Neural progenitor cell (in vitro differentiated cells): ENCODE measurements at regions not wholly inside any gene's neighbourhood (a gene's known extent, or its start where the extent isn't known, plus 50 kb on each side); places are given as distances from the start of the nearest gene placed in this dataset.

ENCODE experiments used
- DNase-seq: peaks from one replicate; pipeline ENCODE4 v3.0.0-alpha.2; 2016; ENCODE audit warnings: low spot score
- H2AFZ ChIP-seq: fragments of 200-600 bp; sonication (generic); replicated peaks from 2 replicates; pipeline ENCODE4 v1.6.1; 2016; ENCODE audit warnings: antibody characterized with exemption
- H3F3A ChIP-seq: fragments of 200-600 bp; sonication (generic); 2 replicates; pipeline ENCODE4 v1.6.1; 2016; ENCODE audit warnings: antibody characterized with exemption, low read depth
- H3K27ac ChIP-seq: fragments of 200-600 bp; sonication (generic); 2 replicates; pipeline ENCODE4 v1.5.1; 2016; ENCODE audit warnings: mild to moderate bottlenecking
- H3K27me3 ChIP-seq: fragments of 200-600 bp; sonication (generic); 2 replicates; pipeline ENCODE4 v1.6.1; 2016; ENCODE audit warnings: mild to moderate bottlenecking, moderate library complexity
- H3K36me3 ChIP-seq: fragments of 200-600 bp; sonication (generic); 2 replicates; pipeline ENCODE4 v1.5.1; 2016
- H3K4me1 ChIP-seq: fragments of 200-600 bp; sonication (generic); 2 replicates; pipeline ENCODE4 v1.6.1; 2016; ENCODE audit warnings: mixed run types
- H3K4me2 ChIP-seq: fragments of 200-600 bp; sonication (generic); 2 replicates; pipeline ENCODE4 v1.6.1; 2016
- H3K4me3 ChIP-seq: fragments of 200-600 bp; sonication (generic); 2 replicates; pipeline ENCODE4 v1.5.1; 2016
- H3K79me2 ChIP-seq: fragments of 200-600 bp; sonication (generic); 2 replicates; pipeline ENCODE4 v1.6.1; 2016; ENCODE audit warnings: low read depth
- H3K9ac ChIP-seq: fragments of 200-600 bp; sonication (generic); 2 replicates; pipeline ENCODE4 v1.6.1; 2016
- H3K9me3 ChIP-seq: fragments of 200-600 bp; sonication (generic); 2 replicates; pipeline ENCODE4 v1.5.1; 2016; ENCODE audit warnings: low read depth
- H4K20me1 ChIP-seq: fragments of 200-600 bp; sonication (generic); 2 replicates; pipeline ENCODE4 v1.6.1; 2016; ENCODE audit warnings: low read depth
- H3K27ac Mint-ChIP-seq: 3 replicates; pipeline ENCODE4 v1.8.0; 2021; ENCODE audit warnings: mixed read lengths
- H3K27me3 Mint-ChIP-seq: 2 replicates; pipeline ENCODE4 v1.8.0; 2022; ENCODE audit warnings: low read depth, mild to moderate bottlenecking, inconsistent platforms, moderate library complexity, mixed read lengths; ENCODE audit not compliant: insufficient read depth
- H3K36me3 Mint-ChIP-seq: 3 replicates; pipeline ENCODE4 v1.8.0; 2021; ENCODE audit warnings: mixed read lengths
- H3K4me1 Mint-ChIP-seq: 3 replicates; pipeline ENCODE4 v1.8.0; 2021; ENCODE audit warnings: mixed read lengths
- H3K4me3 Mint-ChIP-seq: 3 replicates; pipeline ENCODE4 v1.8.0; 2021; ENCODE audit warnings: mild to moderate bottlenecking, moderate library complexity, mixed read lengths
- H3K9me3 Mint-ChIP-seq: 3 replicates; pipeline ENCODE4 v1.8.0; 2020; ENCODE audit warnings: mixed read lengths
- CTCF ChIP-seq: fragments of 200-600 bp; sonication (generic); IDR thresholded peaks from 2 replicates; pipeline ENCODE4 v1.5.1; 2017; ENCODE audit warnings: antibody characterized with exemption, mild to moderate bottlenecking
- EZH2 ChIP-seq: fragments of 200-600 bp; sonication (generic); IDR thresholded peaks from 2 replicates; pipeline ENCODE4 v1.6.1; 2017; ENCODE audit warnings: antibody characterized with exemption, mild to moderate bottlenecking, moderate library complexity
- EZH2phosphoT487 ChIP-seq: fragments of 200-600 bp; sonication (generic); IDR thresholded peaks from 2 replicates; pipeline ENCODE4 v1.6.1; 2017; ENCODE audit warnings: antibody characterized with exemption

DNA sequence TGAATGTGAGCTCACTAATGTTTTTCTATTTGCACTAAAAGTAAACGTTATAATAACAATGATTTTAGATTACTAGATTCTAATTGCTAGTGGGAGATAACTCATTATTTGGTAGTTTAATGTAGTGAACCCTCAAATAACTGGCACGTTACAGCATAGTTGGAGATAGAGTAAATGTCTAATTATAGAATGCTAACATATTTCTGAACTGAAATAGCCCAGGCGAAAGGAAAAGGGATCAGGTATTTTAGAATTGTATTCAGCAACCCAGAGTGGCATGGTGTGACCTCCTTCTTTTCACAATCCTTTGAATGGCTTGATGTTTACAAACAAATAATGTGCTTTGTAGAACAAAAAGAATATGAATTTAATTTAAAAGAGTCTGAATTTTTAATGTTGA lies 1221.2 kb downstream of the CDH8 start:
- Mint-ChIP-seq H3K4me1 (no peaks in the 10 kb centered on the region), H3K4me3 (no peak overlapping the region), H3K27me3 (peaks cover 2% of the 10 kb centered on the region), H3K27ac (no peak overlapping the region), H3K9me3 (no peaks in the 10 kb centered on the region), H3K36me3 (no peaks in the 10 kb centered on the region)
- no peak overlapping the region for H3K27ac ChIP-seq
- no peaks in the 10 kb centered on the region for H3K9me3 ChIP-seq
- H3K4me2 ChIP-seq, result no peak overlapping the region
- H3K27me3 ChIP-seq, result no peaks in the 10 kb centered on the region
- H3K4me3 ChIP-seq, result no peak overlapping the region
- DNase-seq, result no peak
- H2AFZ ChIP-seq, result no peak overlapping the region
- H3F3A ChIP-seq, result no peaks in the 10 kb centered on the region
- no peaks in the 10 kb centered on the region for H3K4me1 ChIP-seq
- TF ChIP-seq EZH2phosphoT487 (no peak), EZH2 (no peak), CTCF (no peak)
- H3K9ac ChIP-seq, result no peak overlapping the region
- no peaks in the 10 kb centered on the region for H3K36me3 ChIP-seq
- H4K20me1 ChIP-seq, result no peaks in the 10 kb centered on the region
- no peaks in the 10 kb centered on the region for H3K79me2 ChIP-seq

DNA sequence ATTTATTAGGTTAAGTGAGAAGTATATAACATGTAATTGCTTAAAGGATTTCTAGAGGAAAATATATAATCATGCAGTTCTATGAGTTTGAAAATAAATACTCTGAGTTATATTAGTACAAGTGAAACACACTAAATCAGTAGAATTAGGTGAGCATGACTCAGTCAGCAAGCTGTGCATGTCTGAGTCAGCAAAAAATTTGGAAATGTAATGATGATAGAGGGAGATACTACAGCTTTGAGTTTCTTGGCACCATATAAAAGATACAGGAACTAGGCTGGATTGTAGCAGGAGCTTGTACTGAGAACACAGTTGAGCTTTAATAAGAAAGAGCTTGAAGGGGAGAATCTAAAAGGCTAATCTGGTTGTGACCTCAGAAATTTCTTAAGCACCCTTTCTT lies 1224.6 kb downstream of the CDH8 start:
- Histone ChIP-seq H3K4me1 (no peaks in the 10 kb centered on the region), H3K4me2 (no peak overlapping the region), H3K9ac (no peak overlapping the region), H3K4me3 (no peak overlapping the region), H3K36me3 (no peaks in the 10 kb centered on the region), H3K79me2 (no peaks in the 10 kb centered on the region), H3F3A (no peaks in the 10 kb centered on the region), H3K27ac (no peak overlapping the region), H2AFZ (no peak overlapping the region), H3K27me3 (no peaks in the 10 kb centered on the region), H4K20me1 (no peaks in the 10 kb centered on the region), H3K9me3 (no peaks in the 10 kb centered on the region)
- no peaks in the 10 kb centered on the region for H3K4me1 Mint-ChIP-seq
- TF ChIP-seq CTCF, result no peak
- no peak for TF ChIP-seq EZH2phosphoT487
- H3K27ac Mint-ChIP-seq, result no peak overlapping the region
- peaks cover 2% of the 10 kb centered on the region for H3K9me3 Mint-ChIP-seq
- H3K4me3 Mint-ChIP-seq, result no peak overlapping the region
- no peak for DNase-seq
- no peaks in the 10 kb centered on the region for H3K36me3 Mint-ChIP-seq
- peaks cover 2% of the 10 kb centered on the region for H3K27me3 Mint-ChIP-seq

DNA sequence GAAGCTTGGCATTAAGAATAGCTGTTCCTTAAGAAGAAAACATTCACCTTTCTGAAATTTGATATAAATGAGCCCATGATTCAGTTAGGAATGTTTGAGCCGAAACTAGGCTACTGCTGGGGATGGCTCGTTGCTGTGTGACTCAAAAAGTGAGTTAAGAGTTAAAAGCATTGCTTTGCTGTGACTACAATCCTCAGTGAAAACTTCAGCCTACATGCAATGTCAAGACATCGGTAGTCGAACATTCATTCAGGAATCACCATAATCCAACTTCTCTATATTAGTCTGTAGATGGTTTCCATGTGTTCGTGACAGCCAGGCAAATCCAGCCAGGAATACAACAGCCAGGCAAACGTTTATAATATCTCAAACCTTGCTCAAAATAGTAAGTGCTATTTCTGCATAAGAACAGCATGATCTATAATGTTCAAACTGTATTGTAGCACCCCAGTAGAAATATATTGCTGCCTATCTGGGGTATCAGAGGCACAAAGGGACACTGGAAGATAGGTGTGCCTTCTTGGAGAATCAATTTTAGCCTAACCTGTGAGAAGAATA lies 1225.1 kb downstream of the CDH8 start:
- H3K9me3 Mint-ChIP-seq, result peaks cover 2% of the 10 kb centered on the region
- no peaks in the 10 kb centered on the region for H3K9me3 ChIP-seq
- no peak overlapping the region for H3K9ac ChIP-seq
- H3K4me3 ChIP-seq, result no peak overlapping the region
- H3K4me1 Mint-ChIP-seq, result no peaks in the 10 kb centered on the region
- no peaks in the 10 kb centered on the region for H3F3A ChIP-seq
- H4K20me1 ChIP-seq, result no peaks in the 10 kb centered on the region
- H3K27me3 Mint-ChIP-seq, result peaks cover 2% of the 10 kb centered on the region
- no peak overlapping the region for H3K27ac Mint-ChIP-seq
- no peak overlapping the region for H2AFZ ChIP-seq
- no peak for DNase-seq
- H3K27me3 ChIP-seq, result no peaks in the 10 kb centered on the region
- H3K4me1 ChIP-seq, result no peaks in the 10 kb centered on the region
- H3K79me2 ChIP-seq, result no peaks in the 10 kb centered on the region
- no peak overlapping the region for H3K4me3 Mint-ChIP-seq
- H3K27ac ChIP-seq, result no peak overlapping the region
- H3K4me2 ChIP-seq, result no peak overlapping the region
- no peaks in the 10 kb centered on the region for H3K36me3 Mint-ChIP-seq
- TF ChIP-seq EZH2phosphoT487 (no peak), CTCF (no peak), EZH2 (no peak)
- no peaks in the 10 kb centered on the region for H3K36me3 ChIP-seq
